HG03280 (cell line): ENCODE measurements at regions not wholly inside any gene's neighbourhood (a gene's known extent, or its start where the extent isn't known, plus 50 kb on each side); places are given as distances from the start of the nearest gene placed in this dataset.

Experiments used
- ATAC-seq: cut with Tn5 transposase; IDR thresholded peaks from one replicate; pipeline ENCODE4 v1.9.1; 2021; ENCODE audit warnings: mild to moderate bottlenecking, moderate library complexity; ENCODE audit not compliant: unreplicated experiment

DNA sequence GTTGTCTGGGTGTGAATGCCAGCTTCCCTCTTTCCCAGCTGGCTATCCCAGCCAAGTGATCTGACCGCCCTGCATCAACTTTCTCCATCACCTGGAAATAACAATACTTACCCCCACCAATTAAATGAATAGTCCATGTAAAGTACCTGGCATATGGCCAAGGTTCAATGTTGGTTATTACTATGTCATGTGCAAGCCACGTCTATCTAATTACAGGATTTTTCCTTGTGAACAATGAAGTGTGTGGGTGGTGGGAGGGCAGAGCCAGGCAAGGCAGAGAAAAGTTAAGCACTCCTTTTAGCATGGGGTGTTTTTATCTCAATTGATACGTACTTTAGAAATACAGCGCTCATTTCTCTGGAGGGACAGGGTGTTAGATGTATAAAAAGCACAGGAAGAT lies 121.1 kb downstream of the NHLRC3 start:
- no peak for ATAC-seq

DNA sequence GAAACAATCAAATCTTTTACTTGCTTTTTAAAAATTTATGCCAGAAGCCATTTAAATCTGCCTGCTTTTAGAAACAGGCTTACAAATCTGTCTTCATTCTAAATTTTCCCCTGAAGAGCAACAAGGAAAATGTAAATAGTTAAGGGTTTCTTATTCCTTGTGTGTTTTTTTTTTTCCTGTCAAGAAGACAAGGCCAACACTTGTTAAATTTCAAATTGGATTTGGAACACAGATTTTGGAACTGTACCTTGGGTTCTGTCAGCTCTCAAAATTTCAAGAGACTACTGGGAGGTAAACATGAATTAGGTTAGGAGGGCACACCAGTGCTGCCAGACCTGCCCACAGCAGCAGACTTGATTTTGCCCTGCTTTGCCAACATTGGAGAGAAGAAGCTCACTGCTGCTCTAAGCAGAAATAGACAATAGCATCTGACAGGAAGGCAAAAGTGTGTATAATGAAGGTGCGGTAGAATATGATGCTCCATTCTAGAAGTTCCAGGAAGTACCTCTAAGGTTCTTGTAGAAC lies 121.7 kb downstream of the NHLRC3 start:
- ATAC-seq: no peak

DNA sequence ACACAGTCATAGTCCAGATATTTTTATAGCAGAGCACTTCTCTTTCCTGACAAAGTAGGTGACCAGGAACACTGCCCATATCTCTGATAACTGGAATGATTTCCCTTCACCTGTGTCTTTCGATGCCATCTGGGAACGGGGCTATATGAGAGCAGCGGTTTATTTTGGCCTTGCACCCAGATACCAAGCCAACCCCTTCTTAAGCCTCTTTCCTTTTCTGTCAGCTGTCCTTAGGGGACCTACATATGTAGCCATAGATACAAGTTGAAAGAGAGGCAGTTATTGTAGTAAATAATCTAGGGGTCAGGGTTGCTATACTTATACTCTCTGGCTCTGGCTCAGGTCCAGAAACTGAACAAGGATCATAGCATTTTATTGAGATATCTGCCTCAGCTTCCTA lies 128.8 kb downstream of the NHLRC3 start:
- ATAC-seq: no peak

DNA sequence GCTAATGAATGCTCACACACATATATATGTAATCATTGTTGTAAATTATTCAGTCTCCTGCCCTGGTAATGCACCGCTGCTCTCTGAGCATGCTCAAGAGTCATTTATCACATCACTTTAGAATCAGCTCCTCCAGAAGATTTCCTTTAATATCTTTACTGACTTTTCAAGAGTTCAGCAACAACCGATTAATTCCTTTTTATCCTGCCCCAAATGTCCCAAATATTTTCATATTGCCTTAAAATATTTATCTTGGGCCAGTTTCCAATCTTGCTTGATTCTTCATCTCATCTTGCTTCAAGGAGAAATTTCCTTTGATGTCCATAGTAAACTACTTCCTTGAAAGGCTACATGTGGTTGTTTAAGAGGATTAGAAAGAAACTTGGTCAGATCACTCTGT lies 132.5 kb downstream of the NHLRC3 start:
- no peak for ATAC-seq

DNA sequence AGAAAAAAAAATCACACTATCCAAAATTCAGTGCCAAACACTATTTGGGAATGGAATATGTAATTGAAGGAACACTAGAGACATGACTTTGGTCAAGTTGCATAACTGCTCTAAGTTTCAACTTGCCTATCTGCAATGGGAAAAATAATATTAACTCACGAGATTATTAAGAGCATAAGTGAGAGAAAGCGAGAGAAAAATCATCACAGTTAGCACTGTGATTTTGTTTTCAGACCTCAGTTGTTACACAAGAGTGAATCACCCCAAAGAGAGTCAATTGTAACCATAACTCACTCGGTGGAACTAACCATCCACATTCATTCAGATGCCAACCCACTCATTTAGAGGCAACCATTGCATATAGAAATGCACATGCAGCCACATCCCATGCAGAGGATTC lies 147.1 kb downstream of the NHLRC3 start:
- no peak for ATAC-seq

DNA sequence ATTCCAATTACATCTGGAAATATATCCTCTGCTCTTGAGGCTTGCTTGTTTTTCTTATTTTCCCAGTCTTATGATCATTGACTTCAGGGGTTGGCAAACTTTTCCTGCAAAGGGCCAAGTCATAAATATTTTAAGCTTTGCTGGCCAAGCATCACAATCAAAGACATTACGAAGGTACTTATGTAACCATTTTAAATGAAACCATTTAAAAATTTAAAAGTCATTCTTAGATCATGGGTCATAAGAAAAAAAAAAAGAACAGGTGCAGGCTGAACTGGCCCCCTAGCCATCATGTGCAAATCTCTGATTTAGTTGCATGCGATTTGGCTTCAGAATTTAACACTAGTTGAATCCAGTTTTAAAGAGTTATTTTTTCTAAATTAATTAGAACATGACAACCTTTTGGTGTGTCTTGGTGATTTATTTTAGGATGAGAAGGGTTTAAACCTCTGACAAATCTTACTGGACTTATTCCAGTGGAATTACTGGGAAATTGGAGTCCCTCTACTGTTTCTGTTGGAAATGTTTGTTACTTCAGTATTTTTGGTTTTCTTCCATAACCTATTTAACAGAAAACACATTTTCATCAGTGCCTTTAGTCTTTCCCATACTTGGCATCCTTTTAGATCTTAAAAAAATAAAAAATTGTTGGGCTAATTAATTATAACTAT lies 148.1 kb downstream of the NHLRC3 start:
- no peak for ATAC-seq

DNA sequence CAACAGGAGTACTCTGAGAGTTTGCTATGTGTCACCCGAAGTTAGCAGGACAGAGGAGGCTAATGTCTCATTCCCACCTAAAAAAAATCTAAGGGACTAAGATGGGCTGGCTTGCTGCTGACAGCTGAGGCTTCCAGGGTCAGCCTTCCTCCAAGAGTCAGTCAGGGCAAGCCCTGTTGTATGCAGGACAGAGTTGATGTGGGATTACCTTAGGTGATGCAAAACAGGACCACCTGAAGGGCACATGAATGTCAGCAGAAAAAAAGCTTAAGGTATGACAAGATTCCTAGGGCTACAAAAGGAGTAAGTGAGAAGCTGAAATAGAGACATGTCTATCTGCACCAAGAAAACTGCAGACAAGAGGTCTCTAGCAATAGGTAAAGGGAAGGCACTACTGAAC lies 151.5 kb downstream of the NHLRC3 start:
- ATAC-seq: no peak

DNA sequence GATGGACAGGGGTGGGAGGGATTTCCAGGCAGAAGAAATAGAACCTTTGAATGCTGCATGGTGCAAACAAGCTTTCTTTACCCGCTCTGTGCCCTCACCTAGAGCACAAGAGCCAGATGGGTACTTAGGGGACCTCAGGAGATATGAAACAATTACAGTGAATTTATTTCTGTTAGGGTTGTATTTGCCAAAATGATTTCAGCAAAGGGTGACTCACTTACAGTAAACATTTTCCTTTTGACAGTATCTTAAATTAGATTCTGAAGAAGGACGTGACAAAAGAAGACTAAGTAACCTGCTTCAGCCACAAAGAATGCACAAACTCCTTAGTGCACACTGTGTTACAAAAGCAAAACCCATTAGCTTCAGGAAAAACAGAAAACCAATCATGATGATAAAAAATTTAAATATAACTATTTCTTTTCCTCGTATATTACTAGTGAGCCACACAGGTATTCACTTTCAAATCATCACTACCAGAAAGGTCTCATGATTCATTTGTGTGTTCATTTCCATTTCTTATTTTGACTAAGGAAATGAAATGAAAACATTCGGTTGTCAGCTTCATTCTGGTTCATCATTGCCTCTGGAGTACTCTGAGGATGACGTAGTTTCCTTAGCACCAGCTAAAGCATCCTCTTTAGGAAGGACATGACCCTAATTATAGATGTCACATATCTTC lies 158.8 kb downstream of the NHLRC3 start:
- ATAC-seq: peak; percentile 64

DNA sequence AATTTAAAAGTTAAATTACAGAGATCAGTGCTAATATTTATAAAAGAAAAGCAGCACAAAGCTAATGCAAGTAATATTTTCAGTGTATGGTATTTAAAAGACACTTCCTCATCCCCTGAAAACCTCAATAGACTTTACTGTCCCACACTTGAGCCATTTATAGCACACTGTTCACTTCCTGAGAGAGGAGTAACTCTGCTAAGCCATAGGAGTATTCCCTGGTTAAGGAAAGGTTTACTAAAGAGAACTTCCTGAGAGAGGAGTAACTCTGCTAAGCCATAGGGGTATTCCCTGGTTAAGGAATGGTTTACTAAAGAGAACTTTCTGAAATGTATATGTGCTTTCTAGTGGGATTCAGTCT lies 159.4 kb downstream of the NHLRC3 start:
- ATAC-seq: peak; percentile 24

DNA sequence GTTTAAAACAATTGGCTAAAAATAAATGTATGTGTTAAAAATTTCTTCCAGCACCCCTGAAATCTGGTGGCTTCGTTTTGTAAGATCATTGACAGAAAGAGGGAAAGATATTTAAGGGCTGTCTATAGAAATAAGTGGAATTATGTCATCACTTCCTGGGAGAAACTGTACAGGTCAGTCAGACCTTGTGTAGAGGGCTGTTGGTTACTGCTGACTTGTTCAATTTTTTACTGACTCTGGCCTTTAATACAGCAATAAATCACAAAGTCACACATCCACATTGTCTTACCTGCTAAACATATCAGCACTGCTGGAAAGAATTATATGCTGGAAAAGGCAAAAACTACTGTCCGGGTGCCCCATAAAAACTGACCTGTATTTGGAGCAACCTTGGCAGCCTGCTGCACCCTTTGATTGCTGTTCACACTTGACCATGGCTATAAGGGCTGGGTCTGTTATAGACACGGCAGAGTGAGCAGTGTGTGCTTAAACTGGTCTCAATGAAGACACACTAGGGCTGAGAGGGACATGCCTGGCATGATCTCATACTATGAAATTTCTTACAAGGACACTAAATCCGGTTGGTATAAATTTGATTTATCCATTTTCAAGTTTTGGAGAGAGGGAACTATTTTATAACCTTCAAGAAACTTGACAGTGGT lies 162.1 kb downstream of the NHLRC3 start:
- ATAC-seq: no peak

DNA sequence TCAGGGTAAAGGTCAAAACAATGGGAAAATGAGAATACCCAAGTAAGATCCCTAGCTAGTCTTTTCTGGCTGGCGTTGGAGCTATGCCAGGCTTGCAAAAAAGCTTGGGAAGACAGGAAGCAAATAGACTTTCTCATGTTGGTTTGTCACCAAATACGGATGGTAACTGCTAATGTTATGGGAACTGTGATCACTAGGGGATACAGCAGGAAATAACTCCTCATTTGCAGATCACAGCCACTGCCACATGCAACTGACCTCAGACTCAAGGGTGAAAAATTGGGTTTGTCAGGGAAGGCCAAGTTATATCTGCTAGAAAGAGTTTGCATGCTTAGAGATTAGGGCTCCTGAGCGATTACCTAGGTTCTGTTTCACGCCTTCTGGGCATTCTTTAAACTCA lies 162.9 kb downstream of the NHLRC3 start:
- ATAC-seq: no peak

DNA sequence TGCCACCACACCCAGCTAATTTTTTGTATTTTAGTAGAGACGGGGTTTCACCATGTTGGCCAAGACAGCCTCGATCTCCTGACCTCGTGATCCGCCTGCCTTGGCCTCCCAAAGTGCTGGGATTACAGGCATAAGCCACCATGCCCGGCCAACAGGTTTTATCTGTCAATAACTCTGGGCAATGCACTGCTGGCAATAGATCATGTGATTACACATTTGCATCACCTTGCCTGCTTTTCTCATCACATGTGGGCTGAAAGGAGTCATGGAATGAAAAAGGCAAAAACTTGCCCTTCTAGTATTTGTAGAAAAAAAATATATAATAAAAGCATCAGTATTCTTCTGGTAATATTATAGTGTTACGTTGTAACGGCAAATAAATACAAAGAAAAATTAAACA lies 164.5 kb downstream of the NHLRC3 start:
- ATAC-seq: no peak

DNA sequence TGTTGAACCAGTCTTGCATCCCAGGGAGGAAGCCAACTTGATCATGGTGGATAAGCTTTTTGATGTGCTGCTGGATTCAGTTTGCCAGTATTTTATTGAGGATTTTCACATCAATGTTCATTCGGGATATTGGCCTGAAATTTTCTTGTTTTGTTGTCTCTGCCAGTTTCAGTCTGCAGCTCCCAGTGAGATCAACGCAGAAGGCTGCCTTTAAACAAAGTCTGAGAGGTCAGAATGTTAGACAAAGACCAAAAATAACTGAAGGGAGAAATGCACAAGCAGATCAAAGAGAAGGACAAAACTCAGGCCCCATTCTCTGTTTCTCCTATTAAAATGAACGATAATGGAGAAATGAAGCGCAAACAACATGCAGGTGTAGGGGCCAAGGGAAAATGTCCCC lies 170.4 kb downstream of the NHLRC3 start:
- ATAC-seq: no peak

DNA sequence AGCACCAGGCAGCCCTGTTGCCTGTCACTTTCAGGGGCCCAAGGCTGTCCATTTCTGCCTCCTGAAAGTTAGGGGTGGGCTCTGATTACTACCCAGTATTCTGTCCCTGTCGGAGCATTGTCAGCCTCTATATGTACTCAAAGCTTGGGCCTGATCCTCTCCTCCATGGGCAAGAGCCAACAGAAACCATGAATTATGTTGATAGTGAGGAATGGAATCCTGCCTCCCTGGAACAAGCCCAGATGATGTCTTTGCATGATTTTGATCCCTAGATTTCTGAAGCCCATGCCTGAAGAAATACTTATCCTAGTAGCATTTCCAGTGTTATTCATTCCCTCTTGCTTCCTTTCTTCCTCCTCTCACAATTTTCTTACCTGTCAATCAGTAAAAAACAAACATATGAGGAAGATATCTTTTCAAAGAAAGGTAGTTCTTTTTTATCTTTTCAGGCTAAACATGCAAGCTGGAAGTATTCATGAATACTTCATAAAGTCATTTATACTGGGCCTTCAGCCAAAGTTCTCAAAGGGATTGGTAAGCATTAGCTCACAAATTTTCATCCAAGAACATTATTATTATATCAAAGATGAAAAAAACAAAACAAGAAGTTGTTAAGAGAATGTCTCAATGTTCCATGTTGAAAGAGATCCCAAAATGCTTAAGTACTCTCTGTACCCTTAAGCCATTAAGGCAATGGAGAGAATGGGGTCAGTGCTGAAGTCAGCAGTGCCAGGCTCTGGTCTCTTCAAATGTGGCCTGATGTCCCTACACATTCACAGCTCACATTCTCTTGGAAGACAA lies 171.7 kb downstream of the NHLRC3 start:
- no peak for ATAC-seq

DNA sequence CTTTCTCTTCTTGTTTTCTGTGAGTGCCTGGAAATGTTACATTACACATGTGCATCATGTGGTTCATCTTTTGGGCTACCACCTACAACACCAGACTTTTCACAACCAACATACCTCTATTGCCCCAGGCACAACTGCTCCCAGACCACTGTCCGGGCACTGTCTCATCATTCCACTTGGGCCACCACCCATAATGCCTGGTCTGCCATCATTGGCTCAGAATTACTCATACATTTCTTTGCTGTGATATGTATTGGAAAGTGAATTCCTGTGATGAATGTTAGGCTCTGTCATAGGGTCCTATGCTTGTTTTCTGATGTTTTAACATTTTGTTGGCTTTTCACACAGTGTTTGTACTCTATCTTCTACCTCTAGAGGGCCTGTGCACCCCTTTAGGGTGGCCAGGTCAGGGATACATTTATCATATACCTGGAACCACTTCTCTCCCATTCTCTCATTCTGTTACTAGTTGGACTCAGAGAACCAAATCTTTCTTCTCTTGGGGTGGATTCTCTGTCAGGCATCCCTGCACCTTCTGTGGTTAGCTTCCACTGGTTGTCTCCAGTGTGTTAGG lies 172.8 kb downstream of the NHLRC3 start:
- no peak for ATAC-seq

DNA sequence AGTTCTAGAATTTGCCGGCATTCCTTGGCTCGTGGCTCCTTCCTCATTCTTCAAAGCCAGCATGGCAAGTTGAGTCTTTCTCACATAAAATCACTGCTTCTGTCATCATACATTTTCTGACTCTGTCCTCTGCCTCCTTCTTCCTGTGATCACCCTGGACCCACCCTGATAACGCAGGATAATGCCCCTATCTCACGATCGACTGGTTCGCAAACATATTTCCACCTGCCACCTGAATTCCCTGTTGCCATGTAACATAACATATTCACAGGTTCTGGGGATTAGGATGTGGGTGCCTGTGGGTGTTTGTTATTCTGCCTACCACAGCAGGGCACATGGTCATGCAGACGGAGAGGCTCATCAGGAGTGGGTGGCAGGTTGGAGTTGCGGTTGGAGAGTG lies 177.7 kb downstream of the NHLRC3 start:
- no peak for ATAC-seq

DNA sequence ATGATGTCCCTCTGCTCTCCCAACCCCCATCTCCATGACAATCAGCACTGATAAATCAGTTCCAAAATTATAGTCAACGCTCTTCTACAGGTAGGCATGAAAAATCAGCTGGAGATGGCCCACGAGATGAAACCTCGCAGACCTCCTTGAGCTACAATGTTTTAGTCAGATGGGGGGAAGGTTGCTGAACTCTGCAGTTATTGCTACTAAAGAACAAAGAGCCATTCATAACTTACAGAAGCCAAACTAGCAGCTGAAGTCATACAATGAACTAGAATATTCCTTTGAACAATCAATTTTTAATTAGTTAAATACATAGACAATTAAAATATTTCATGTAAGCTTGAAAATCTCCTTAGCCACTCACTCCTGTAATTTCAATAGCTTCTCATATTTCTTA lies 179.2 kb downstream of the NHLRC3 start:
- no peak for ATAC-seq

DNA sequence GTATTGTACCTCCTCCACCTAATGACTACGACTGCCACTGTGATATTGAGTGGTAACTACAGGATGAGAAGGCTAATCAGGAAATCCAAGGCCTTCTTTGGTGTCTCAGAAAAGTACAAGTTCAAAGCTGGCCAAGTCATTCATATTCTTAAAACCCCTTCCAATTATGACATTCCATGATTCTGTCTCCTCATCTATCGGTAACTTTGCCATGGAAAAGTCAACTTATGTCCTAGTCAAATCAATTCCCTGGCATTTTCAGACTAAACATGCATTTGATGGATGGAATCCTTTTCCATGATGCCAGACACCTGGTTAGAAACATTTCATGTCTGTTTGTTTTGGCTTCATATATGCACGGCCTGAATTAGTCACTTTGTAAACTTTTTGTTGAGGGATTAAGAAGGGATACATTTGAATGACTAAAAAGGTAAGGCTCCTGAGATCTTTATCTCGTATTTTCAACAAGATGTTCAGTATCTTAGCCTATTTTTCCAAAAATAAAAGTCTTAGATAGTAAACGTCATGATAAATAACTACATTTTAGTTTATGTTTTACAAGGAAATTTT lies 186.5 kb downstream of the NHLRC3 start:
- no peak for ATAC-seq

DNA sequence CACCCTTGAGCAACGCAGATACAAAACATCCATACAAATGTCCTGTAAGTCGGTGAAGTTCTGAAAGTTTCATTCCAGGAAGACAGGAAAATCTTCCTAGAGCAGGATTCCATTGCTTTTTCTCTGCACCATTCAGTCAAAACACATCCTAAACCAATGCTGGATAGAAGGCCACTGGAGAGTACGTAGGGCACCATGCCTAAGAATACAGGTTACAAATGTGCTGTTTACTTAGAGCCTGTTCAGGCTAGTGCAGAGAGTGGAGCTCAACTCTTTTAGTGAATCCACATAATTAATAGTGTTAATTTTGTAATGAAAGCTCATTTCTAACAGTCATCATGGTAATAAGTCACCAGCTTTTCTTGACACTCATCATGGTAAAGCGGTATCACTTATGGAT lies 187.6 kb downstream of the NHLRC3 start:
- ATAC-seq: no peak

DNA sequence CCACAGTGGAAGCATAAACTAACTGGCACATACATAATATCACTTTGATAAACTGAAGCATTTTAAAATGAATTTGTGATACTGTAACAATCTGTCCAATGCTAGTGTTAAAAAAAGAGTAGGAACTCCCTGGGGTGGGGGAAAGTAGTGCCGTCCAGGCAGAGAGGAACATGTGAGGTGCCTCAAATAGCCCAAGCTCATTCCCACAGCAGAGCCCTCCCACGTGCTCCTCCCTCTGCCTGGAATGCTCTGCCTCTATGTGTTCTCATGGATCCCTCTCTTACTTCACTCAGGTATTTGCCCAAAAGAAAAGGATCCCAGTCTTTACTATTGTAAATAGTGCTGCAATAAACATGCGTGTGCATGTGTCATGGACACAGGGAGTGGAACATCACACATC lies 188.1 kb downstream of the NHLRC3 start:
- ATAC-seq: no peak
